ENCODE measurements at regions not wholly inside any gene's neighbourhood (a gene's known extent, or its start where the extent isn't known, plus 50 kb on each side); places are given as distances from the start of the nearest gene placed in this dataset.

- Histone ChIP-seq H3K36me3 (ENCODE audit: control insufficient read depth, insufficient read depth, low read length) (no peaks in the 10 kb centered on the region), H3K4me3 (ENCODE audit: low read depth, low read length) (no peak overlapping the region), H3K27me3 (ENCODE audit: control insufficient read depth, insufficient read depth, low read length) (no peaks in the 10 kb centered on the region)
- ChIA-PET CTCF (no interaction called here), POLR2A (no interaction called here)
- no peak for TF ChIP-seq CTCF (IDR thresholded peaks at IDR 0.05; ENCODE audit: insufficient read depth, low read depth, low read length)
- DNase-seq (ENCODE audit: low read depth), result no peak
Measured at GRCh38 chr3:34140616-34141015, 342.2 kb downstream of the PDCD6IP start.

- no peak for TF ChIP-seq CTCF (IDR thresholded peaks at IDR 0.05; ENCODE audit: insufficient read depth, low read depth, low read length)
- H3K4me3 ChIP-seq (ENCODE audit: low read depth, low read length), result no peak overlapping the region
- POLR2A ChIA-PET, result no interaction called here
- no peaks in the 10 kb centered on the region for H3K36me3 ChIP-seq (ENCODE audit: control insufficient read depth, insufficient read depth, low read length)
- H3K27me3 ChIP-seq (ENCODE audit: control insufficient read depth, insufficient read depth, low read length), result no peaks in the 10 kb centered on the region
- CTCF ChIA-PET, result no interaction called here
- DNase-seq (ENCODE audit: low read depth), result no peak
Measured at GRCh38 chr3:34141841-34142337, 343.5 kb downstream of the PDCD6IP start.

- TF ChIP-seq CTCF (IDR thresholded peaks at IDR 0.05; ENCODE audit: insufficient read depth, low read depth, low read length), result no peak
- Histone ChIP-seq H3K36me3 (ENCODE audit: control insufficient read depth, insufficient read depth, low read length) (no peaks in the 10 kb centered on the region), H3K27me3 (ENCODE audit: control insufficient read depth, insufficient read depth, low read length) (no peaks in the 10 kb centered on the region), H3K4me3 (ENCODE audit: low read depth, low read length) (no peak overlapping the region)
- ChIA-PET POLR2A (no interaction called here), CTCF (no interaction called here)
- no peak for DNase-seq (ENCODE audit: low read depth)
Measured at GRCh38 chr3:34145796-34146195, 347.4 kb downstream of the PDCD6IP start.

- ChIA-PET CTCF (no interaction called here), POLR2A (no interaction called here)
- Histone ChIP-seq H3K27me3 (ENCODE audit: control insufficient read depth, insufficient read depth, low read length) (no peaks in the 10 kb centered on the region), H3K4me3 (ENCODE audit: low read depth, low read length) (no peak overlapping the region), H3K36me3 (ENCODE audit: control insufficient read depth, insufficient read depth, low read length) (no peaks in the 10 kb centered on the region)
- TF ChIP-seq CTCF (IDR thresholded peaks at IDR 0.05; ENCODE audit: insufficient read depth, low read depth, low read length), result no peak
- no peak for DNase-seq (ENCODE audit: low read depth)
Measured at GRCh38 chr3:34146596-34146995, 348.2 kb downstream of the PDCD6IP start.

- ChIA-PET POLR2A (no interaction called here), CTCF (no interaction called here)
- Histone ChIP-seq H3K27me3 (ENCODE audit: control insufficient read depth, insufficient read depth, low read length) (no peaks in the 10 kb centered on the region), H3K36me3 (ENCODE audit: control insufficient read depth, insufficient read depth, low read length) (no peaks in the 10 kb centered on the region), H3K4me3 (ENCODE audit: low read depth, low read length) (no peak overlapping the region)
- TF ChIP-seq CTCF (IDR thresholded peaks at IDR 0.05; ENCODE audit: insufficient read depth, low read depth, low read length), result no peak
- DNase-seq (ENCODE audit: low read depth), result no peak
Measured at GRCh38 chr3:34150992-34151391, 352.6 kb downstream of the PDCD6IP start.

Data from BJ (cell line).